Coronary artery (tissue), 2 donors: ENCODE measurements at regions not wholly inside any gene's neighbourhood (a gene's known extent, or its start where the extent isn't known, plus 50 kb on each side); places are given as distances from the start of the nearest gene placed in this dataset.

Experiments used
- DNase-seq: peaks from one replicate; pipeline ENCODE4 v3.0.0-alpha.2; 2017; ENCODE audit warnings: low spot score
- H3K27ac ChIP-seq, 2 donors: fragments of 200-600 bp; sonication (generic); one replicate each; pipeline ENCODE4 v1.5.1; 2016 to 2019
- H3K4me3 ChIP-seq: fragments of 200-600 bp; sonication (generic); 2 replicates; pipeline ENCODE4 v1.5.1; 2016; ENCODE audit warnings: mild to moderate bottlenecking, moderate library complexity
- TF ChIP-seq, protein P1 (sequence below): fragments of 200-600 bp; sonication (generic); IDR thresholded peaks from one replicate; pipeline ENCODE4 v1.5.1; 2019; ENCODE audit warnings: antibody characterized with exemption

DNA sequence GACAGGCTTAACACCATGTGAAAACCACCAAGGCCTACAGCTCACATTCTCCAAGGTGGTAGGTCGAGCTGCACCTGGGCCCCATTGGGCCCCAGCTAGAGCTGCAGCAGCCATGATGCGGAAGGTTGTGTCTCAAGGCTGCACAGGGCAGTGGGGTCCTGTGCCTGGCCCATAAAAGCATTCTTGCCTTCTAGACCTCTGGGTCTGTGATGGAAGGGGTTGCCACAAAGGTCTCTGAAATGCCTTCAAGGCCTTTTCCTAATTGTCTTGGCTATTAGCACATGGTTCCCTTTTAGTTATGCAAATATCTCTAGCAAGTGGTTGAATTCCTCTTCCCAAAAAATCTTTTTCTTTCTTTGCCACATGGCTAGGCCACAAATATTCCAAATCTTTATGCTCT lies 52.5 kb upstream of the C11orf58 start:
- Histone ChIP-seq H3K4me3 (no peak overlapping the region), H3K27ac (no peak overlapping the region)
- DNase-seq, result no peak
- TF ChIP-seq, protein P1, sequence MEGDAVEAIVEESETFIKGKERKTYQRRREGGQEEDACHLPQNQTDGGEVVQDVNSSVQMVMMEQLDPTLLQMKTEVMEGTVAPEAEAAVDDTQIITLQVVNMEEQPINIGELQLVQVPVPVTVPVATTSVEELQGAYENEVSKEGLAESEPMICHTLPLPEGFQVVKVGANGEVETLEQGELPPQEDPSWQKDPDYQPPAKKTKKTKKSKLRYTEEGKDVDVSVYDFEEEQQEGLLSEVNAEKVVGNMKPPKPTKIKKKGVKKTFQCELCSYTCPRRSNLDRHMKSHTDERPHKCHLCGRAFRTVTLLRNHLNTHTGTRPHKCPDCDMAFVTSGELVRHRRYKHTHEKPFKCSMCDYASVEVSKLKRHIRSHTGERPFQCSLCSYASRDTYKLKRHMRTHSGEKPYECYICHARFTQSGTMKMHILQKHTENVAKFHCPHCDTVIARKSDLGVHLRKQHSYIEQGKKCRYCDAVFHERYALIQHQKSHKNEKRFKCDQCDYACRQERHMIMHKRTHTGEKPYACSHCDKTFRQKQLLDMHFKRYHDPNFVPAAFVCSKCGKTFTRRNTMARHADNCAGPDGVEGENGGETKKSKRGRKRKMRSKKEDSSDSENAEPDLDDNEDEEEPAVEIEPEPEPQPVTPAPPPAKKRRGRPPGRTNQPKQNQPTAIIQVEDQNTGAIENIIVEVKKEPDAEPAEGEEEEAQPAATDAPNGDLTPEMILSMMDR, result no peak

DNA sequence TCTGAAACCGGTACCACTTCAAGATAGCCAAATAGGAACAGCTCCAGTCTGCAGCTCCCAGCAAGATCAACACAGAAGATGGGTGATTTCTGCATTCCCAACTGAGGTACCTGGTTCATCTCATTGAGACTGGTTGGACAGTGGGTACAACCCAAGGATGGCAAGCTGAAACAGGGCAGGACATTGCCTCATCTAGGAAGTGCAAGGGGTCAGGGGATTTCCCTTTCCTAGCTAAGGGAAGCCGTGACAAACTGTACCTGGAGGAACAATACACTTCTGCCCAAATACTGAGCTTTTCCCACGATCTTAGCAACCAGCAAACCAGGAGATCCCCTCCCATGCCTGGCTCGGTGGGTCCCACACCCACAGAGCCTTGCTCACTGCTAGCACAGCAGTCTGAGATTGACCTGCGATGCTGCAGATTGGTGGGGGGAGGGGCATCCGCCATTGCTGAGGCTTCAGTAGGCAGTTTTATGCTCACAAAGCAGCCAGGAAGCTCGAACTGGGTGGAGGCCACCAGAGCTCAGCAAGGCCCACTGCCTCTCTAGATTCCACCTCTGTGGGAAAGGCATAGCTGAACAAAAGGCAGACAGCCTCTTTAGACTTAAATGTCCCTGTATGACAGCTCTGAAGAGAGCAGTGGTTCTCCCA lies 59.9 kb upstream of the C11orf58 start:
- H3K27ac ChIP-seq, result no peak overlapping the region
- DNase-seq, result no peak
- TF ChIP-seq, protein P1, result no peak
- no peak overlapping the region for H3K4me3 ChIP-seq

DNA sequence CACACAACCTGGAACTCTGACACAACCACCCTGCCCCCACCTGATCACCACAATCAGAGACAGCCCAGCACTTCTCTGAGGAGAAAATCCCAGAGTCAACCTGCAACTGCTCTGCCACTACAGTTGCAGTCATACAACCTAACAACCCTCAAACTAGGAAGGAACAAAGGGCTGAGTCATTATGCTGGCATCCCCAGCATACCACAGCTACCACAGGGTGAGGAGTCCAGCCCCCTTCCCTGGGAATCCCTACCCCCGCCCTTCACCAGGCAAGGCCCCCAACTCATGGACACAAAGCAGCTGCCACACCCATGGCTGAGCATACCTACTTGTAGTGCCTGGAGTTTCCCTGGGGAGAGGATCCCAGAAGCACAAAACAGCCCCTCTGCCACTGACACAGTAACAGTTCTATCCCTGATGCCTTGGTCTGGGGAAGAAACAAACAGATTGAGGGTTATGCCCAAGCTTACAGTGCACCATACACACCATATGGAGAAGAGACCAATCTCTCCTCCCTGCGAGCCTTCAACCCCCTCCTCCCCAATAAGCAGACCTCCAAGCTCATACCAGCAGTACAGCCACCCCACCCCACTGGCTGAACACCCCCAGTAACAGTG lies 68.5 kb upstream of the C11orf58 start:
- H3K27ac ChIP-seq, result no peak overlapping the region
- H3K4me3 ChIP-seq, result no peak overlapping the region
- TF ChIP-seq, protein P1, result no peak
- DNase-seq, result no peak

DNA sequence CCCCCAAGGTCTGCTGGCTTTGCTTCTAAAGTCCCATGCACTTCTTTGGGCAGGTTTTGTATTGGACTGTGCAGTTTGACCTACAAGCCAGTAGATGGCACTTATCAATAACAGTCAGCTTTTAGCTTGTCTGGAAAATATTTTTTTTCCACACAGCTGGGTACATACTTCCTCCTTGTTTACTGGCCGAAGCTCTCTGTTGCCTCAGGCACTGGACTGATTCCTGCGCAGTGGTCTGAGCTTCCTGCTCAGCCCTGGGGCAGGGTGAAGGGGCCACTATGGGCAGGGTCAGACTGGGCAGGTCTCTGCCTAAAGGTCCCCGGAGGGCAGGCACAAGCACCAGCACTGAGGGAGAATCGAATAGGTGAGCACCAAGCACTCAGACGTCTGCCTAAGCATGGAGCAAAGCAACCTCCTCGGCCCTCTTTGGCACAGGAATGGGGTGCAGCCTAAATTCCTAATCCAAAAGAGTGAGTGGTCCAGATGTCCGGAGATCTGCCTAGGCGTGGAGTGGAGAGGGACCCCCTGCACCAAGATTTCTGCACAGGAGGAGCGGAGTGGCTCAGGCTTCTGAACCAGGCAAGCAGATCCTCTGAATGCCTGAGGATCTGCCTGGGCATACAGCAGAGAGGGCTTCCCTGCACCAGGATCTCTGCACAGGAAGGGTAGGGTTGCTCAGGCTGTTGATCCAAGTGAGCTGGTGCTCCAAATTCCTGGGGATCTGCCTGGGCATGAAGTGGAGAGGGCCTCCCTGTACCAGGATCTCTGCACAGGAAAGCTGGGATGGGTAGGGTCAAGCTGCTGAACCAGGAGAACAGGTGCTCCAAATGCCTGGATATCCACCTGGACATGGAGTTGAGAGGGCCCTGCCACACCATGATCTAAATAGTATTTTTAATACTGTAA lies 105.9 kb upstream of the C11orf58 start:
- no peak for DNase-seq
- Histone ChIP-seq H3K27ac (no peak overlapping the region), H3K4me3 (no peak overlapping the region)
- TF ChIP-seq, protein P1, result no peak

DNA sequence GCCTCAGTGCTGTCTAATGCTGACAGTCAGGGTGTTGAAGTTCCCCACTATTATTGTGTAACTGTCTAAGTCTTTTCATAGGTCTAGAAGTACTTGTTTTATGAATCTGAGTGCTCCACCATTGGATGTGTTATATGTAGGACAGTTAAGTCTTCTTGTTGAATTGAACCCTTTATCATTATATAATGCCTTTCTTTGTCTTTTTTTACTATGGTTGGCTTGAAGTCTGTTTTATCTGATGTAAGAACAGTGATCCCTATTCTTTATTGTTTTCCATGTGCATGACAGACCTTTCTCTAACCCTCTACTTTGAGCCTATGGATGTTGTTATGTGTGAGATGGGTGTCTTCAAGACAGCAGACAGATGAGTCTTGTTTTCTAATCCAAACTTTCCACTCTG lies 107.8 kb upstream of the C11orf58 start:
- Histone ChIP-seq H3K4me3 (no peak overlapping the region), H3K27ac (no peak overlapping the region)
- TF ChIP-seq, protein P1, result no peak
- DNase-seq, result no peak

DNA sequence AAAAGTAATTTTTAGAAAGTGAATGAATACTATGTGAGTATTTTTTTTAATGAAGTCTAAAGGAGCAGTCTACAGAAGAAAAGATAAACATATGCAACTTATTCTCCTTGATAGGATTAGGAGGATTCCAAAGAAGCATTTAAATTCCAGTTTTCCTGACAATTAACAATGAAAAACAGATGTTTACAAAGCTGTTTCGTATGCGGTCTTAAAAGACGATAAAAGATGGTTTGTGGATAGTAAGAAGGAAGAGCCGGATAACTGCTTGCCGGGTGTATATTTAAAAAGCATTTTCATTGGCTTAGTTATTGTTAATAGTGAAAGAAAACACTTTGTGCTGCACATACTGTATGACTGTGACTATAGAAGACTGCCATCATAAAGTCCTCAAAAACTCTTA lies 120.0 kb upstream of the C11orf58 start:
- Histone ChIP-seq H3K27ac (no peak overlapping the region), H3K4me3 (no peak overlapping the region)
- DNase-seq, result no peak
- TF ChIP-seq, protein P1, result no peak
